ENCODE measurements at regions not wholly inside any gene's neighbourhood (a gene's known extent, or its start where the extent isn't known, plus 50 kb on each side); places are given as distances from the start of the nearest gene placed in this dataset.

DNA sequence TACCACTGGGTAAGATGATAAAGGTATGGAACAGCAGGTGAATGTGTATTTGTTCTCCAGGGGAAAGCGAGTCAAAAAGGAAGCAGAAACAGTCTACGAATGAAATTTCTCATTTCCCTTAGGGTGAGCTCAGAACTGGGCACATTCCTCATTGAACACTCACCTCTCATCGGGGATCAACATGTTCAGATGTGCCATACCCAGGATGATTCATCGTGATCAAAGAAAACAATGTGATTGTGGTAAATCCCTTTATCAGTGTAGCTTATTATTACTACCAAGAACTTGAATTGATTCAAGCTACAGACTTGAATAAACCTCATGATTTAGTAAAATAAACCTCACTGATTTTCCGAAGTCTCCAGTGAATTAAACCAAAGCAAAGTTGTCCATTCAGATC is 72.1 kb downstream of the GJD2 start:
- no peak for TF ChIP-seq CTCF (IDR thresholded peaks at IDR 0.05)
- TF ChIP-seq POLR2A (IDR thresholded peaks at IDR 0.05; ENCODE audit: low read length): no peak

Data from A549 (cell line).